Stimulated activated CD8-positive, alpha-beta memory T cell treated with anti-CD3 and anti-CD28 coated beads, Interleukin-4, amount 100 ng/mL, for 1 hour (primary cell): ENCODE measurements at regions not wholly inside any gene's neighbourhood (a gene's known extent, or its start where the extent isn't known, plus 50 kb on each side); places are given as distances from the start of the nearest gene placed in this dataset.

Experiments used
- DNase-seq, 2 donors: peaks; one replicate each; pipeline ENCODE4 v3.0.0-alpha.2; 2020; ENCODE audit warnings: low read depth in 2 of 2, low spot score in 1 of 2

DNA sequence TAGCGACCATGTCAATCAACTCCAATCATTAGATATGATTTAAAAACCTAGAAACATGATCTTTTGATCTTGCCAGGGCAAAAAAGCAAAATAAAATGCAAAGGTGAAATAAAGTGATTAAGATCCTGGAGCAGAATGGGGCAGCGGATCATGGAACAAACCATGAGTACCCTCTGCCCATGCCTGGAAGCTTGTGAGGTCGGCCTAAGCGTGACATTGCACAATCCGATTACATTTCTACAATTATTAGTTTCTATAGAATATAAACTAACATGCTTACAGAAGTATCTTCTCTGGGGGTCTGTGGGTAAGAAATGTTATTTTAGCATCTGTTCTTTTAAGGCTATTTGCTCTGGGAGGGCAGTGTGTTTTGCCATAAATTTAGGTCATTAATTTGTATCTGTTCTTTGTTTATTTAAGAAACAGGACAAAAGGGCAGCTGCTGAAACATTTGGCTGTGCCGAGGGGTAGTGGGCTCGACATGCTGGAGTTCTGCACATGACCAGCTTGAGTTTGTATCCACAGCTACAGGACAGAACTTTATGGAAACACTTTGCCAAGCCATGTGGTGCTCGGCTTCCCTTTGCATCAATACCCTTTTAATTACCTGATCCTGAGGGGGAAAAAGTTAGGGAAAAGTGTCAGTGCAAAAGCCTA lies 55.9 kb downstream of the ZBTB18 start:
- DNase-seq: no peak

DNA sequence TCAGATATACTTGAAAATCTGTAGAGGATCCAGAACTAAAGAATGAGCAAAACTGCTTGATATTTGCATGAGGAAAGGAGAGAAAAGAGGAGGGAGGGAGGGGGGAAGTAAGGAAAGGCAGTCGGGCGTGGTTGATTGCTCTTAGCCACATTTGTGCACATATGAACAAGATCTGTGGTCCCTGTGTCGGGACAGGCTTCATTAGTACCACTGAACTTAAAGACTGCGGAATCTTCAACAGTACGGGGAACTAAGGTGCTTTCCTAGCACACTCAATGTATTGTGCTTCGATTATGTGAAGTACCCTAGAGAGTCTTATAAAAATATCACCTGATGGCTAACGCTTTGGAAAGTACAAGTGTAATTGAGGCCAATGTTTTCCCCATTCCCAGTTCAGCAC lies 59.9 kb downstream of the ZBTB18 start:
- DNase-seq: no peak

DNA sequence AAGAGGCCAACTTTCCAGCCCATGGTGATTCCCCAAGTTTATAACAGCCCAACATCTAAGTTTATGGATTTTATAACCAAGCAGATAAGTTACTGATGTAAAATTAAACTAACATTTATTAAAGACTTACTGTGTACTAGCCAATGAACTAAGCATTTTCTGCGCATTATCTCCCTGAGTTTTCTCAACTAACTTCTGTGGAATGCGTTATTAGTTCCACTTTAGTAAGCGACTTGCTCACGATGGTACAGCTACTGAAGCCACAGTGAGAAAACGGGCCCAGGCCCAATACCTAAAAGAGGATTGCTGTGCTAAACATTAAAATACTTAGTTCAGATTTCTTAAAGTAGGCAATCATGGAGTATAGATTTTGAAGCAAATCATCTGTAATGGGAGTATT lies 61.0 kb downstream of the ZBTB18 start:
- DNase-seq: no peak

DNA sequence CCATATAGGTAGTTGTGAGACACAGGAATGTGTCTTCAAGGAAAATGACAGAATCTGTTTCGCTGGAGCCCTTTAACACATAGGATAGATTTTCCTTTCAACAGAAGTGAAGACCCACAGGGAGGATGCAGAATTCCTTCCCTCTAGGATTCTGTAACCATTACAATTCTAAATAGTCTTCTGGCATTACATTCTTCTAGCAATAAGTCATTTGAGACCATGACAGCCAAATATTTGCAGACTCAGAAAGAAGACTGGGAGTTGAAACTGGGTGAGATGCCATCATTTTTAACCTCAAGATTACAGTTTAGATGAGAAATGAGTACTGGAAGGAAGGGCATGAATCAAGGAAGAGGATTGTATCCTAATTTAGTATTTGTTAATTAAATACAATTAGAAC lies 61.6 kb downstream of the ZBTB18 start:
- no peak for DNase-seq

DNA sequence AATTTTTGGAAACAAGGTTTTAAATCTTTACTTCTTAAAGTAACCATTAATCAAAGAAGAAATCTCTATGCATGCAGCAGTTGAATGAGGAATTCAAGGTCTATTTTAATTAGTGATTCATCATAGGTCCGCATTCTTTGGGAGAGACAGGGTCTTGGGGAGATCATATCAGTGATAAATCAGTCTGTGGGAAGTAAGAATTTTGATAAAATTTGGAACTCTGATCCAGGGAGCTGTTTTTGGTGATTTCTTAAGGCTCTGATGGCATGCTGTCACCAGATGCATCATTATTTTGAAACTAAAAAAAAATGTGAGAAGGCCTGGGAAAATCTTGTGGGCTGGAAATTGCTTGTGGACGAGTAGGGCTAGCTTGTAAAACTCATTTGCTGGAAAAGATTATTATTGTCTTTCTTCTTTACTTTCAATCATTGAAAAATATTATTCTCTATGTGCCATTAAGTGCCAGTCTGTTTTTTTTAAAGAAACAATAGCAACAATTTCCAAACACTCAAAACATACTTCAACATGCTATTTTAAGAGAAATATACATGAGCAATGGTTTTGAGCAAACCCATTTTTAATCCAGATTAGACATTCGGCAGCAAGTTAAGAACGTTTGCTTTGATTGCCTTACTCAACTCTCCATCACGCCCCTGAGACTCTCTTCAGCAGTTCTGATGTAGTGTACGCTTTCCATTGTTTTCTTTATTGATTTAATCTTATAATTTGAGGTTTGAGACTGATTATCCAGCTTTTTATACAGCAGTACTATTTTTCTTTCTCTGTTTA lies 62.6 kb downstream of the ZBTB18 start:
- DNase-seq: no peak

DNA sequence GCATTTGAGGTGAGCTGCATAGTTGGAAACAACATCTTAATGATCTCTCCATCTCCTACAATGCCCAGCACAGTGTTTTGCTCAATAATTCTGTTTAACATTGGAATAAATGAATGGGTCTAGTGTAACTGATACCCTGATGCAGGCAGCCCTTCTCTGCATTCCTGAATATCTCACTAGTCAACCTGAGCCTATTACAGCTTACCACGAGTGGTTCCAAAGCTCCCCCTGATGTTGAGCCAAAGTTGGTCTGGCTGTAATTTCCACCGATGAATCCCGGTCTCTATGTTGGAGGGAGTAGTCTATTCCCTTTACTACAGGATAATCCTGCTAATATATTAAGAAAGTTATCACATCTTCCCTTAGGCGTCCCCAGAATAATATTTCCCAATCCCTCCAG lies 63.8 kb downstream of the ZBTB18 start:
- no peak for DNase-seq

DNA sequence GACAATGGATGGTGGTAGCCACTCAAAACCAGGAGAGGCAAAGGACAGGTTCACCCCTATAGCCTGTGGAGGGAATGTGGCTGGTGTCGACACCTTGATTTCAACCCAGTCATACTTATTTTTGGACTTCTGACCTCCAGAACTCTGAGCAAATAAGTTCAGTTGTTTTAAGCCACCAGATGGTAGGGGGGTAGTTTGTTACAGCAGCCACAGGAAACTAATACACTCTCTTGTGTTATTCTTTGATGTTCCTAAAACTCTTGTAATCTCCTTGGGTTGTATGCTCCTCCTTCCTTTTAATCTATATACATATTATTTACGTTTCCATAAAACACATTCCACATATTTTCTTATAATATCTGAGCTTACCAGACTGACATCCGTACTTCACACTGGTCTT lies 65.9 kb downstream of the ZBTB18 start:
- DNase-seq: no peak

DNA sequence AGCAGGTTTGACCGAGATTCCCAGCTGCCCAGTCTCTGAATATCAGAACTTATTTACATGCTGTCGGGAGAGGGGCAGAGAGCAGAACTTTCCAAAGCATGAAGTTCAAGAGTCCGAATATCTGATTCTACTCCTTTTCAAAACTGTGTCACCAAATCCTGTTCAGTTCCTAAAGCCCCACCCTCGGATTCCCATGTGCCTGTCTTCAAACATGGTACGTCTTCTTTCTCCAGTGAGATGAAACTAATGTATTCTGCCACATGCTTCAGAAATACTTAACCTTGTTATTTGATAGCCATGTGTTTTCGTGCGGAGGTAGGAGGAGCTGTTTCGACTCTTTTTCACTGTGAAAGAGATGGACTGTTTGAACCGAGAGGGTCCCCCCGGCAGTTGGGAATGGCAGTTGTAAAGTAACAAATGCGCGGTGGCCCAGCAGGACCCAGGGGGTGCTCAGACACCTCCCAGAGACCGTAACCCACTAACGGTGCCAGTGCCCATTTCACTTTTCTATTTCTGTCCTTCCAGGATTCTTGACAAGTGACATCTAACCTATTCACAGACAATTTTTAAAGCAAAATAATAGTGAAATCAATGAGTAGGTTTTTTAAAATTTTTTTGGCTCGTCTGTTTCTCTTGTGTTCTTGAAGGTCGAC lies 67.2 kb downstream of the ZBTB18 start:
- DNase-seq: no peak

DNA sequence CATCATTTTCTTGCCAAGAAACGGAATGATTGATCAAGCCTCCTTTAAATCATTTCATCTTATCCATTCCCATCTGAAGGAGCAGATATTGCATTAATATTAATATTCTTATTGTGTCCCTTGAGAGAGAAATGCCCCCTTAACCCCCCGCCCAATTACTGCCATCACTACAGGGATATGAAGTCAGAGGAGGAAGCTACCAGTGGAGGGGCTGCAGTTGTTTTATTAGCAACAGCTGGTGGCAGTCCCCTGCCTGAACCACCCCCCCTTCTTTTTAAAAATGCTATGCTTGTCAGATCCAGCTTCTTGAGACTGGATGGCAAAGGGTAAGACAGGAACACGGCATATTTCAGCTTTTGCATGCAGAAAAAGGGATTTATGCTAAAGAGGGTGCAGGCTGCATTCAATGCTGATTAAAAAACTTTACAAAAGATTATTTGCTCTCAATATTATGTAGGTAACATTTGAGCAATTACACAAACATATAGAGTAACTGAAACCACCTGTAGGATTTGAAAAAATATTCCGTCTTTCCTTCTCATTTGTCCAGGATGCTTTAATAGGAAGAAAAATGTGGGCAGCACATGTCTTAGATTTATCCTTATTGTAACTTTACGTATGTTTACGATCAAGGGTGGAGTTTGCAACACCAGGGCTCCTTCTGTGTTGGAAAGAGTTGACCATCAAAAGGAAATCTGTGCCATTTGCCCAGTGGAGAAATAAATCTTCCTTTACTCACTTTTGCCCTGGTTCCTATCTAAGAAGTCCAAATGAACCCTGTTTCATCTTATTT lies 77.7 kb downstream of the ZBTB18 start:
- no peak for DNase-seq

DNA sequence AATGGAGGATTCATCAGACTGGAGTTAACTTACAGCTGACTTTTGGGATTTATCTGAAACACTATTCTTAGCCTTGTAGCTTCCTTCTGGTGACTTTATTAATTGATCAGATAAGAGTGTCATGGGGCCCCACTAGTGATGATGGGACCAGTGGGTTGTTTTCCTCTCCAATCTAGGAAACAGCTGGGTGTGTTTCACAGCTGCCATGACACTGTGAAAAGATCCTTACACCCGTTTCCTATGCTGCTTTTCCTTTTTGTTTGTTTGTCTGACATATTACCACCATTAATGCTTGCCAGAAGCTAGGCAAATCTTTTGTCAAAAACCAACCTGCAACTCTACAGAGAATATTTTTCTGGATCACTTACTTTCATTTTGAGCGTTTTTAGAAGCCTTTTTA lies 86.2 kb downstream of the ZBTB18 start:
- DNase-seq: no peak

DNA sequence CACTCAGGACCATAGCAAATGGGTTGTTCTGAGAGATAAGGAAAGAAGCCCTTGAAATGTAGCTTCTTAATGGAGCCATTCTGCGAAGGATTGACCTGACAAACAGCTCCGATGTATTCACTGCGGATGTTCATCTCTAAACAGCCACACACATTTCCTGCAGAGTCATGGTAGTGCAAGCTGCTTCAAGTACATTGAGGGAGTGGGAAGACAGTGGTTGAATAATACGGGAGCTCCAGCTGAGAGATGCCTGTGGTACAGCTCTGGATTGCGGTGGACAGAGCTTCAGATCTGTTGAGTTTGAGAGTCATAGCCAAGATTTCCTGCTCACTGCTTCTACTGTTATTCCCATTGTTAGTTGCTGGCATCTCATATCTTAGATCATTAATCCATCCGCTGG lies 86.6 kb downstream of the ZBTB18 start:
- no peak for DNase-seq

DNA sequence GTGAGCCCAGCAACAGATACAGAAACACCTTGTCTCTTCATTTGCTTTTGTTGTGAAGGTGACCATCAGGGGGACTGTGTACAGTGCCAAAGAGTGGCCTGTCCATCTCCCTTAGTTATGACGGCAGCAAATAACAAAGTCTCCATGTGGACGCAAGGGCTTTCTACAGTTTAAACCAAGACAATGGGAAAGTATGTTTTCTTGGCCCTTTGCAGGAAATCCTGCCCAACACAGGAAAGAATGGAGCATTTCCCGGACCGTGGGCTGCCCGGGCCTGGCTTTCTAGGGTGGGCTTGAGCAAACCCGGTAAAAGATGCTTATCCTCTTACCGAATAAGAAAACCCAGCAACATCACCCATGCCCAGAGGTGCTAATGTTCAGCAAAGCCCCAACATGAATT lies 87.3 kb downstream of the ZBTB18 start:
- DNase-seq: no peak

DNA sequence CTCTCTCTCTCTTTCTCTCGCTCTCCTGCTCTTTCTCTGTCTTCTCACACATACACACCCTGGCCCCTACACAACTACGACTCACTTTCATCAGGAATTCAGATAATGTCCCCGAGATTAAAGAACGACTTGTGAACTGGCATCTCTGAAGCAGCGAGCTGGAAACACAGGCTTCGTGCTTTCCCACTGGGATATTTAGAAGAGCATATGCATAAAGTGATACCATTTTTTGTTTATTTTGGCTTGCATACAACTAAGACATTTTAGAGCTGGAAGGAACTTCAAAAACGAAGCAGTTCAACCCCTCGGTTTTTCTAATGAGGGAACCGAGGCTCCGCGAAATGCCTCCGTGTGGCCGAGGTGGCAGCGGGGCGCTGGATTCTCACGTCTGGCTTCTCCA lies 88.6 kb downstream of the ZBTB18 start:
- no peak for DNase-seq

DNA sequence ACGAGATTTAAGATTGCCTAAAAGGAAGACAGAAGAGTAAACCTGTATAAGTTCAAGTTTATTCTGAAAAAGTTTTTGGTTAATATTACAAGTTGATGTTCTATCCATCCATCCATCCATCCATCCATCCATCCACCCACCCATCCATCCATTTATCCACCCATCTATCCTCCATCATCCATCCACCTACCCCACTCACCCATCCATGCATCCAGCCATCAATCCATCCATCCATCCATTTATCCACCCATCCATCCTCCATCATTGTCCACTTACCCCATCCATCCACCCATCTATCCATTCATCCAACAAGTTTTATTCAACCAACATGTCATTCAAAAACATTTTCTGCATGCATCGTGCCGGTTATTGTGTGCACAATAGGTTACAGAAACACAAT lies 89.3 kb downstream of the ZBTB18 start:
- DNase-seq: no peak

DNA sequence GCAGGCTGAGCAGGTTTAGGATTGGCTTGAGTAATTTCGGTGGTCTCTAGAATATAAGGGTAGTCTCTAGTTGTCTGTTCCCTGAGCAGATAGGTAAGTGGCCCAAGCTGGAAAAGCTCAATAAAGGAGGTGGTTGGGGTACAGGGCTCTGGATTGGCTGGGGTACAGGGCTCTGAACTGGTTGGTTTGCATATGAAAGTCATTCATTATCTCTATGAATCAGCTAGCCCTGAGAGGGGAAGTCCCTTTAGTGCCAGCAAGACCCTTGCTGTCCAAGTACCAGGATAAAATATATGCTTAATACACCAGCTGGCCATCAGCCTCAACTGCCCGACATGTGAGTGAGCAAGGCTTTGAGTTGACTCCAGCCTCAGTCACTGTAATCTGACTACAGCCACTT lies 93.0 kb downstream of the ZBTB18 start:
- DNase-seq: no peak

DNA sequence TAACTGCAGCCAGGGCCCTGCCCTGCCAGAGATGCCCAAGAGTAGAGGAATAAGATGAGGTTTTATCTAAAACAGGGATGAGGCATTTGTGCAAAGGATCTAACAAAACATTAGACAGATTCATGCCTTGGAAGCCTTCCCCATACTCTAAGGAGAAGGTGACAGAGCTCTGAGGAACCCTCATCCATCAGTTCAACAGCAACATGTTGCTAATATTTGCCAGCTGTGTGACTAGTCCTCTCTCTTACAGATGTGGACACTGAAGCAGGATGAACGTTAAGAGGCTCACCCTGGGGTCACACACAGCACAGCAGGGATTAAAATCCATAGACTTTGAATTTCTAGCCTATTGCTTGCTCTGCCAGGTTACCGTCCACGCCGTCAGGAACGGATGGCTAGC lies 99.0 kb downstream of the ZBTB18 start:
- DNase-seq: no peak

DNA sequence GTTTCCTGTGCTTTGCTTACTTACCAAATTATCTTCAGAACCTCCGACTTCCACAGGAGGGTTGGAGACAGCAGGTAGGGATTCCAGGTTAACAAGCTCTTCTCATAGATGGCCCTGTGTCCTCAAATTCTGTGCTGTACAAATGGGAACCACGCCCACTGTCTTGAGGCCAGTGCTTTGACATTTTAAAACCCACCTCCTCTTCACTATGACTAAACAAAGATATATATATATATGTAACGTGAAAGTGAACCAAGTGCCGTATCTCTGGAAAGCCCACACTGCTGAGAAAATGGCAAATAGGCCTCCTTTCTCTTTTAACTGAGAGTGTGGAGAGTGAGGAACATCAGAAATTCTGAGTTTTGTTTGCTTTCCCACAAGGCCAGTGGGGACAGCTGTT lies 99.6 kb downstream of the ZBTB18 start:
- DNase-seq: no peak

DNA sequence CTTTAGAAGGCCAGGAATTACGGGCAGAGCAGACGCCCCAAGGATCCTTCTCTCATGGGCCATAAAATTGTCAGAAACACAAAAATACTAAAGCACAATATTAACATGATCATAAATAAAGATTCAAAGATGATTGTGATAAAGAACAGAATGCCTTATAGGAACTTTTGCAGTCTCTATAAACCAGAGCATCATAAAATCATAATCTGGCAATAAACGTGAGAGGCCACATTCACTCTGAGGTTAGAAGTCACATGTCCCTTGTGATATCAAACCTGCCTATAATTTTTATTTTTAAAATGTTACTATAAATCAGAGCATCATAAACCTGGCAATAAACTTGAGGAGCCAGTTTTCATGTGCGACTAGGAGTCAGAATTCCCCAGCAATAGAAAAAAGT lies 100.5 kb downstream of the ZBTB18 start:
- no peak for DNase-seq

DNA sequence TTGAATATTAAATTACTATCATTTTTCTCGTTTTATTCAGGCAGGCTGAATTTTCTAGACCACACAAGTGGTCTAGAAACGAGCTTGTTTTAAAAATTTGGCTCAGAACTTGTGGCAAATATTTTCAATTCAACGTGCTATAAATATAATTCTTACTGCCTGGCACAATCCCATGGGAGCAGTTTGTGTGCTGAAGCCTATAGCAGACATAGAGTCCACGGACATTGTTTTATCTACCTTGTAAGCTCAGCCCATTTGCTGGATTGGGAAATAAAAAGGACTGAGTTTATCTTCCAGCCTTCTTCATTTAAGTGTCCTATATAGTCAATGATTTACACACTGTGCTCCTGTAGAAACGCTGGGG lies 103.4 kb downstream of the ZBTB18 start:
- no peak for DNase-seq

DNA sequence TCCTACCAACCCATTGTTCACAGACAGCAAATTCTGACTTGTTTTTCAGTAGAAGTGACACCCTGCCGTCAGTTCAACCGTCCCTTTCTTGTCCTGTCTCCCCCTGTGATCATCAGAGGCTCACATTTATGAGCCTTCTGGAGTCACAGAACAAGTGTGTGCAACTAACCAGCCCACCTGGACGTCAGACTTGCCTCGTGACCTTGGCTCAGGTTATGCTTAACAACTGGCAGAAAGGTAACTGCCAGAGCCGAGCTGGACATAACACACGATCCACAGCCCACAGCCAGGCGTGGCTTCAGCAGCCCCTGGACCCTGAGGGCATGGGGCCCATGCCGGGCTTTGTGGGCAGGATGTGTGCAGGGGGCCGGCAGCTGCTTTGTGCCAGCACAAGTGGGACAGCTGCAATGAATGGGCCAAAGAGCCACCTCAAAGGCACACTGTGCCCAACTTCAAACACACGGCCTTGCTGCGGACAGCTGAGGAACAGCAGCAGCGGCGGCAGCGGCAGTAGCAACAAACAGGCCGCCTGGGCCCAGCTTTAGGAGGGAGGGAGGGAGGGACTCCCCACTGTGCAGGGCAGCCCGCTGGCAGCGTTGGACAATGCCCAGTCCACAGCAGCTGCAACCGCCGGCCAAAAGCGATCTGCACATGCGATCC lies 103.9 kb downstream of the ZBTB18 start:
- no peak for DNase-seq

DNA sequence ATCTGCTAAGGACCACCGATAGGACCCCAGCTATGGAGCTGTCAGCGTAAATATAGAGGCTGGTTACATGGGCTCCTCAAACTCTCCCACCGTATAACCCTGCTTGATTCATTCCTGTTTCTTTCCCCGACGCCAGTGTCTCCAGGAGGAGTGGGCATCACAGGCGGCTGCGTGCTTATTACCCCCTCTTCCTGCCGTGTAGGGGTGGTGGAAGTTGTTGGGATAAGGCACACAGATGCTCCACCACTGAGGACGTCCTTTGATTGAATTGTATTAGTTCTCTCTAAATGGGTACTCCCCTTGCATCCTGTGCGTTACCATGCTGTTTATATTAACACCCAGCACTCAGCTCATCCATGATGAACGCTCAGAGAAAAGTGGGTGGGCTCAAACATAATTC lies 104.6 kb downstream of the ZBTB18 start:
- DNase-seq: no peak
